Activated T-helper 1 cell treated with anti-CD3 and anti-CD28 coated beads, Interleukin-2, amount 50 U/mL, for 16 hours (primary cell): ENCODE measurements at regions not wholly inside any gene's neighbourhood (a gene's known extent, or its start where the extent isn't known, plus 50 kb on each side); places are given as distances from the start of the nearest gene placed in this dataset.
"Not testable (repeated sequence)": the region's sequence is repeated elsewhere in the genome, so short reads cannot be mapped to it uniquely, and the experiment has no call there.

Experiments
- DNase-seq, 2 donors: peaks; one replicate each; pipeline ENCODE4 v3.0.0-alpha.2; 2020; ENCODE audit warnings: low read depth in 1 of 2, low spot score in 1 of 2

GRCh38 chr22:22296047-22296446 is 51.5 kb downstream of the VPREB1 start:
- DNase-seq: not testable (repeated sequence)

GRCh38 chr22:22297159-22297793 is 52.7 kb downstream of the VPREB1 start:
- not testable (repeated sequence) for DNase-seq

GRCh38 chr22:22297794-22298653 is 53.4 kb downstream of the VPREB1 start:
- DNase-seq: peak; percentile 41 to 68

GRCh38 chr22:22298654-22299009 is 54.0 kb downstream of the VPREB1 start:
- DNase-seq: not testable (repeated sequence)

- DNase-seq: not testable (repeated sequence)
Observed at GRCh38 chr22:22300511-22300910, 55.9 kb downstream of the VPREB1 start.

GRCh38 chr22:22300946-22301345 is 56.4 kb downstream of the VPREB1 start:
- not testable (repeated sequence) for DNase-seq

- no peak for DNase-seq
Observed at GRCh38 chr22:22316589-22316988, 72.0 kb downstream of the VPREB1 start.

GRCh38 chr22:22318723-22319465 is 74.3 kb downstream of the VPREB1 start:
- DNase-seq: no peak

- peak; percentile 47 to 52 for DNase-seq
Observed at GRCh38 chr22:22321743-22322611, 77.4 kb downstream of the VPREB1 start.

GRCh38 chr22:22322792-22323191 is 78.2 kb downstream of the VPREB1 start:
- DNase-seq: no peak

GRCh38 chr22:22327723-22328122 is 83.1 kb downstream of the VPREB1 start:
- DNase-seq: no peak

GRCh38 chr22:22329792-22330191 is 85.2 kb downstream of the VPREB1 start:
- DNase-seq: no peak

- not testable (repeated sequence) for DNase-seq
Observed at GRCh38 chr22:22335640-22336039, 91.1 kb downstream of the VPREB1 start.

GRCh38 chr22:22336333-22336732 is 91.7 kb downstream of the VPREB1 start:
- not testable (repeated sequence) for DNase-seq

- not testable (repeated sequence) for DNase-seq
Observed at GRCh38 chr22:22338778-22339177, 94.2 kb downstream of the VPREB1 start.

GRCh38 chr22:22341736-22342135 is 97.2 kb downstream of the VPREB1 start:
- DNase-seq: no peak

GRCh38 chr22:22342697-22343580 is 98.4 kb downstream of the VPREB1 start:
- DNase-seq: peak; percentile 47 to 49

GRCh38 chr22:22343581-22344296 is 99.2 kb downstream of the VPREB1 start:
- no peak for DNase-seq

- DNase-seq: no peak
Observed at GRCh38 chr22:22344430-22344829, 99.8 kb downstream of the VPREB1 start.
